B cell (primary cell): ENCODE measurements at regions not wholly inside any gene's neighbourhood (a gene's known extent, or its start where the extent isn't known, plus 50 kb on each side); places are given as distances from the start of the nearest gene placed in this dataset.

Source experiments
- ATAC-seq: fragments of 200-7000 bp; cut with Tn5 transposase; one replicate; pipeline ENCODE4 v1.10.0; 2021; ENCODE audit warnings: low read depth, mild to moderate bottlenecking, moderate number of reproducible peaks, moderate library complexity
- CTCF ChIA-PET: fragments of 350-600 bp; sonication (Branson Sonifier 250); formaldehyde crosslinking; loops from one replicate; lab custom pipeline; 2021; ENCODE audit warnings: antibody characterized with exemption, inconsistent platforms; lab: Charles Lee
- POLR2A ChIA-PET: fragments of 350-600 bp; sonication (Branson Sonifier 250); formaldehyde crosslinking; loops from one replicate; lab custom pipeline; 2021; ENCODE audit warnings: antibody characterized with exemption; lab: Charles Lee
- DNase-seq: peaks from one replicate; pipeline ENCODE4 v3.0.0; 2013
- H2AFZ ChIP-seq: 2 replicates; pipeline ENCODE4 v1.6.1; 2012; ENCODE audit warnings: mild to moderate bottlenecking, low read depth, low read length; ENCODE audit not compliant: insufficient read depth, poor library complexity, severe bottlenecking
- H3K27ac ChIP-seq, 2 donors: 1 replicate in 1 of 2; 2 replicates in 1 of 2; pipeline ENCODE4 v1.5.1; 2012 to 2013; ENCODE audit warnings: low read length in 2 of 2, mild to moderate bottlenecking in 2 of 2, moderate library complexity in 1 of 2
- H3K27me3 ChIP-seq, 4 experiments: fragments of 200-600 bp in 1 of 4; sonication (generic) in 1 of 4; replicated peaks in 1 of 4; 1 replicate in 2 of 4; 2 replicates in 2 of 4; pipeline versions ENCODE4 v1.6.1 to v1.7.0; 2013 to 2016; ENCODE audit warnings: low read length in 3 of 4, mild to moderate bottlenecking in 2 of 4, mixed read lengths in 1 of 4, moderate library complexity in 1 of 4; ENCODE audit not compliant: insufficient read depth in 4 of 4, control insufficient read depth in 3 of 4; ENCODE audit errors: control extremely low read depth in 1 of 4
- H3K36me3 ChIP-seq, 2 experiments: replicated peaks in 1 of 2; 1 replicate in 1 of 2; 2 replicates in 1 of 2; pipeline versions ENCODE4 v1.6.1 to v1.7.1; 2013; ENCODE audit warnings: low read length in 1 of 2; ENCODE audit not compliant: insufficient read depth in 2 of 2, control insufficient read depth in 1 of 2; ENCODE audit errors: control extremely low read depth in 1 of 2, extremely low read depth in 1 of 2
- H3K4me1 ChIP-seq, 2 donors: fragments of 200-600 bp in 1 of 2; sonication (generic) in 1 of 2; 1 replicate in 1 of 2; 2 replicates in 1 of 2; pipeline versions ENCODE4 v1.5.1 to v1.6.1; 2013 to 2017; ENCODE audit warnings: low read length in 2 of 2; ENCODE audit not compliant: control insufficient read depth in 2 of 2, insufficient read depth in 2 of 2
- H3K4me2 ChIP-seq: replicated peaks from 2 replicates; pipeline ENCODE3; 2012; ENCODE audit warnings: mild to moderate bottlenecking, low read depth, low read length; ENCODE audit not compliant: poor library complexity, severe bottlenecking
- H3K4me3 ChIP-seq, 5 experiments: fragments of 200-600 bp in 1 of 5; sonication (generic) in 1 of 5; 1 replicate in 3 of 5; 2 replicates in 2 of 5; pipeline versions ENCODE4 v1.5.1 to v1.7.0; 2011 to 2016; ENCODE audit warnings: low read length in 4 of 5, mild to moderate bottlenecking in 4 of 5, low read depth in 2 of 5, control low read depth in 1 of 5, moderate library complexity in 1 of 5; ENCODE audit not compliant: insufficient read depth in 1 of 5; ENCODE audit errors: control extremely low read depth in 1 of 5, extremely low read depth in 1 of 5
- H3K79me2 ChIP-seq: fragments of 200-600 bp; sonication (generic); one replicate; pipeline ENCODE4 v1.6.0; 2016; ENCODE audit warnings: low read length; ENCODE audit not compliant: control insufficient read depth, insufficient read depth
- H3K9ac ChIP-seq: fragments of 200-600 bp; sonication (generic); 2 replicates; pipeline ENCODE4 v1.6.1; 2017; ENCODE audit warnings: mild to moderate bottlenecking, low read length, moderate library complexity
- H3K9me3 ChIP-seq, 3 donors: one replicate each; pipeline versions ENCODE4 v1.6.1 to v1.7.1; 2013; ENCODE audit warnings: low read length in 2 of 3; ENCODE audit not compliant: control insufficient read depth in 2 of 3, insufficient read depth in 1 of 3; ENCODE audit errors: control extremely low read depth in 1 of 3
- H4K20me1 ChIP-seq: 2 replicates; pipeline ENCODE4 v1.6.0; 2012; ENCODE audit warnings: mild to moderate bottlenecking, low read length; ENCODE audit not compliant: insufficient read depth, control insufficient read depth, poor library complexity, severe bottlenecking
- H3K27ac Mint-ChIP-seq: one replicate; pipeline ENCODE4 v1.8.0; 2021; ENCODE audit warnings: mixed read lengths
- H3K27me3 Mint-ChIP-seq: one replicate; pipeline ENCODE4 v1.8.0; 2021; ENCODE audit warnings: mixed read lengths
- H3K4me1 Mint-ChIP-seq: one replicate; pipeline ENCODE4 v1.8.0; 2021; ENCODE audit warnings: mixed read lengths
- H3K4me3 Mint-ChIP-seq: one replicate; pipeline ENCODE4 v1.8.0; 2021; ENCODE audit warnings: mixed read lengths
- H3K9me3 Mint-ChIP-seq: one replicate; pipeline ENCODE4 v1.8.0; 2022; ENCODE audit warnings: mixed read lengths; ENCODE audit not compliant: insufficient read depth
- CTCF ChIP-seq: fragments of 200-600 bp; IDR thresholded peaks from one replicate; pipeline ENCODE4 v1.8.0; 2022; ENCODE audit warnings: antibody characterized with exemption, mild to moderate bottlenecking
- EZH2 ChIP-seq: IDR thresholded peaks from 2 replicates; pipeline ENCODE4 v1.6.1; 2012; ENCODE audit warnings: borderline replicate concordance, low read depth, mild to moderate bottlenecking, moderate library complexity, low read length; ENCODE audit not compliant: insufficient read depth, poor library complexity, severe bottlenecking
- WGBS: methylation state at CpG from one replicate; pipeline ENCODE4 v1.1.5; 2013; ENCODE audit warnings: missing lambda C conversion rate; ENCODE audit not compliant: insufficient coverage; 5-methylcytosine and 5-hydroxymethylcytosine counted together
- intact Hi-C: fragments of 100-400 bp; cut with micrococcal nuclease; formaldehyde crosslinking; loops from one replicate; pipeline ENCODE4 v1.10.0; 2022

GRCh38 chr9:119002491-119002890 lies 366.7 kb downstream of the BRINP1 start:
- CTCF ChIA-PET, result no interaction called here
- POLR2A ChIA-PET, result no interaction called here
- WGBS, result no CpG with 5 or more reads among the region's 5 CpGs

GRCh38 chr9:119003201-119003611 lies 366.0 kb downstream of the BRINP1 start:
- Mint-ChIP-seq H3K27ac (no peak overlapping the region), H3K9me3 (peaks cover 2% of the 10 kb centered on the region), H3K27me3 (no peaks in the 10 kb centered on the region), H3K4me3 (no peak overlapping the region), H3K4me1 (no peaks in the 10 kb centered on the region)
- H2AFZ ChIP-seq, result no peak overlapping the region
- DNase-seq, result no peak
- no peak overlapping the region for H3K27ac ChIP-seq
- H4K20me1 ChIP-seq, result no peaks in the 10 kb centered on the region
- H3K4me2 ChIP-seq, result no peak overlapping the region
- ATAC-seq, result no peak
- no peak overlapping the region for H3K4me3 ChIP-seq
- H3K9ac ChIP-seq, result no peak overlapping the region
- no peaks in the 10 kb centered on the region for H3K27me3 ChIP-seq
- no peaks in the 10 kb centered on the region for H3K9me3 ChIP-seq
- intact Hi-C loops, result no loop called here
- TF ChIP-seq CTCF (no peak), EZH2 (no peak)
- H3K79me2 ChIP-seq, result no peaks in the 10 kb centered on the region
- CTCF ChIA-PET, result no interaction called here
- no peaks in the 10 kb centered on the region for H3K4me1 ChIP-seq
- POLR2A ChIA-PET, result no interaction called here
- H3K36me3 ChIP-seq, result no peaks in the 10 kb centered on the region

More at GRCh38 chr9:119002491-119002890, 366.7 kb downstream of the BRINP1 start:
- Histone ChIP-seq H3K36me3 (no peaks in the 10 kb centered on the region), H3K4me1 (no peaks in the 10 kb centered on the region), H3K9ac (no peak overlapping the region), H3K4me2 (no peak overlapping the region), H3K27ac (no peak overlapping the region), H3K27me3 (no peaks in the 10 kb centered on the region), H4K20me1 (no peaks in the 10 kb centered on the region), H3K4me3 (no peak overlapping the region), H3K79me2 (no peaks in the 10 kb centered on the region), H3K9me3 (no peaks in the 10 kb centered on the region), H2AFZ (no peak overlapping the region)
- TF ChIP-seq EZH2 (no peak), CTCF (no peak)
- H3K9me3 Mint-ChIP-seq, result no peaks in the 10 kb centered on the region
- DNase-seq (no peak), ATAC-seq (no peak)
- H3K27ac Mint-ChIP-seq, result no peak overlapping the region
- H3K4me3 Mint-ChIP-seq, result no peak overlapping the region
- no peaks in the 10 kb centered on the region for H3K4me1 Mint-ChIP-seq
- H3K27me3 Mint-ChIP-seq, result no peaks in the 10 kb centered on the region
- intact Hi-C loops, result no loop called here
